Astrocyte (in vitro differentiated cells and primary cell): ENCODE measurements at regions not wholly inside any gene's neighbourhood (a gene's known extent, or its start where the extent isn't known, plus 50 kb on each side); places are given as distances from the start of the nearest gene placed in this dataset.

Source experiments
- DNase-seq: peaks from one replicate; pipeline ENCODE4 v3.0.0-alpha.2; 2010; ENCODE audit warnings: low read depth
- FAIRE-seq: peaks from 2 replicates; lab custom pipeline; 2011; peaks lifted over from hg19 to GRCh38; lab: Jason Lieb, UNC
- H2AFZ ChIP-seq: 2 replicates; pipeline ENCODE4 v1.6.0; 2012; ENCODE audit warnings: low read depth, low read length, inconsistent platforms
- H3K27ac ChIP-seq: 2 replicates; pipeline ENCODE4 v1.5.1; 2011; ENCODE audit warnings: low read depth, low read length, inconsistent platforms
- H3K27me3 ChIP-seq: 2 replicates; pipeline ENCODE4 v1.6.0; 2011; ENCODE audit warnings: low read length, inconsistent platforms; ENCODE audit not compliant: insufficient read depth
- H3K36me3 ChIP-seq: 2 replicates; pipeline ENCODE4 v1.5.1; 2011; ENCODE audit warnings: low read length, inconsistent platforms; ENCODE audit not compliant: insufficient read depth
- H3K4me1 ChIP-seq: 2 replicates; pipeline ENCODE4 v1.5.1; 2011; ENCODE audit warnings: low read length, inconsistent platforms; ENCODE audit not compliant: insufficient read depth
- H3K4me2 ChIP-seq: 2 replicates; pipeline ENCODE4 v1.6.0; 2012; ENCODE audit warnings: low read length, inconsistent platforms
- H3K4me3 ChIP-seq: 2 replicates; pipeline ENCODE4 v1.5.1; 2011; ENCODE audit warnings: low read depth, mild to moderate bottlenecking, low read length, inconsistent platforms; ENCODE audit not compliant: insufficient read depth
- H3K79me2 ChIP-seq: 2 replicates; pipeline ENCODE4 v1.6.0; 2012; ENCODE audit warnings: mild to moderate bottlenecking, low read length, inconsistent platforms; ENCODE audit not compliant: insufficient read depth
- H3K9ac ChIP-seq: 2 replicates; pipeline ENCODE4 v1.6.0; 2012; ENCODE audit warnings: mild to moderate bottlenecking, low read length, inconsistent platforms
- H3K9me3 ChIP-seq: 2 replicates; pipeline ENCODE4 v1.5.1; 2012; ENCODE audit warnings: low read depth, mild to moderate bottlenecking, low read length, inconsistent platforms; ENCODE audit not compliant: insufficient read depth
- H4K20me1 ChIP-seq: 2 replicates; pipeline ENCODE4 v1.6.0; 2012; ENCODE audit warnings: low read length, inconsistent platforms; ENCODE audit not compliant: insufficient read depth
- H3K27ac Mint-ChIP-seq: one replicate; pipeline ENCODE4 v1.8.0; 2021; ENCODE audit warnings: mild to moderate bottlenecking, mixed read lengths; ENCODE audit not compliant: unreplicated experiment
- H3K27me3 Mint-ChIP-seq: one replicate; pipeline ENCODE4 v1.8.0; 2021; ENCODE audit warnings: low read depth, mixed read lengths; ENCODE audit not compliant: unreplicated experiment
- H3K36me3 Mint-ChIP-seq: one replicate; pipeline ENCODE4 v1.8.0; 2021; ENCODE audit warnings: low read depth, mixed read lengths; ENCODE audit not compliant: unreplicated experiment
- H3K4me1 Mint-ChIP-seq: one replicate; pipeline ENCODE4 v1.8.0; 2021; ENCODE audit warnings: low read depth, mixed read lengths; ENCODE audit not compliant: unreplicated experiment
- H3K4me3 Mint-ChIP-seq: one replicate; pipeline ENCODE4 v1.8.0; 2021; ENCODE audit warnings: mild to moderate bottlenecking, moderate library complexity, mixed read lengths; ENCODE audit not compliant: unreplicated experiment
- H3K9me3 Mint-ChIP-seq: one replicate; pipeline ENCODE4 v1.8.0; 2021; ENCODE audit warnings: mild to moderate bottlenecking, mixed read lengths; ENCODE audit not compliant: unreplicated experiment
- EZH2 ChIP-seq: IDR thresholded peaks from 2 replicates; pipeline ENCODE4 v1.6.1; 2012; ENCODE audit warnings: mild to moderate bottlenecking, low read length, inconsistent platforms; ENCODE audit not compliant: insufficient read depth
- TF ChIP-seq, protein P1 (sequence below): IDR thresholded peaks from 2 replicates; pipeline ENCODE4 v1.5.1; 2011; ENCODE audit warnings: low read depth, mild to moderate bottlenecking, inconsistent platforms, low read length, moderate library complexity; ENCODE audit not compliant: insufficient read depth

DNA sequence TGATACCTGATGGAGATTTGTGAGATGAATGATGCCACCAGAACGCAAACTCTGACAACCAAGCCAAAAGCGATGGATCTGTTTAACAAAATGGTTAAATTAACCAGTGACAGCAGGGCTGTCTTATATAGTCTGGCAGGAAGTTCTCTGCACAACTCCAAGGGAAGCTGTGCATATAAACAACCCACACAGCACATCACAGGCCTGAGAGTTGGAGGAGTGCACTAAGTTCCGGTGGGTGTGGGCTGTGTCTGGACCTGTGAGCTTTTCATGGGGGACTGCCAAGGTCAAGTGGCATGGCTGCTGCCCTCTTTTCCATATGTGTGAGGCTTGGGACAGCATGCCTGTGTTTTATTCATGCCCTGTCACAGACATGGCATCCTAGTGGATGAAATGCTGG is 414.6 kb upstream of the TRIB2 start:
- H3K9me3 Mint-ChIP-seq: peaks cover 3% of the 10 kb centered on the region
- H3K4me1 ChIP-seq: peaks cover 9% of the 10 kb centered on the region

DNA sequence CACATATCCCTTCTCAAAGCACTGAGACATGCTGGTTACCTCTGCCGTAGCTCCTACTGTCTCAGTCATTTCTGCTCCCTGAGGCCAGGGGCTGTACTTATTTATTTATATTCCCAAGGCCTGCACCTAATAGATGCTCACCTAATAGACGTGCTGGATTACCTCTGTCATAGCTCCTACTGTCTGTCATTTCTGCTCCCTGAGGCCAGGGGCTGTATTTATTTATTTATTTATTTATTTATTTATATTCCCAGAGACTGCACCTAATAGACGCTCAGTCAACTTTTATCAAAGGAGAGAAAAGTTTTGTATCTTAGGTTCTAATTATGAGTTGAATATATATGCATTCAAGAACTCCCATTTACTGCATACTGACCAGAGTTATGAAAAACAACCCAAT is 414.0 kb upstream of the TRIB2 start:
- no peak overlapping the region for H3K27ac Mint-ChIP-seq
- H3K4me3 ChIP-seq: no peak overlapping the region
- no peak for DNase-seq
- H3K36me3 Mint-ChIP-seq: no peaks in the 10 kb centered on the region
- H2AFZ ChIP-seq: no peak overlapping the region
- no peaks in the 10 kb centered on the region for H3K36me3 ChIP-seq
- peaks cover 3% of the 10 kb centered on the region for H3K27me3 Mint-ChIP-seq
- H3K27me3 ChIP-seq: peaks cover 19% of the 10 kb centered on the region
- H3K79me2 ChIP-seq: no peaks in the 10 kb centered on the region
- peaks cover 11% of the 10 kb centered on the region for H3K4me1 Mint-ChIP-seq
- no peak overlapping the region for H3K4me3 Mint-ChIP-seq
- peaks cover 9% of the 10 kb centered on the region for H3K4me1 ChIP-seq
- H3K4me2 ChIP-seq: no peak overlapping the region
- no peaks in the 10 kb centered on the region for H4K20me1 ChIP-seq
- no peak overlapping the region for H3K27ac ChIP-seq
- no peak for FAIRE-seq
- H3K9me3 ChIP-seq: peaks cover 5% of the 10 kb centered on the region
- H3K9me3 Mint-ChIP-seq: peaks cover 2% of the 10 kb centered on the region
- no peak overlapping the region for H3K9ac ChIP-seq
- no peak for TF ChIP-seq EZH2
- TF ChIP-seq, protein P1, sequence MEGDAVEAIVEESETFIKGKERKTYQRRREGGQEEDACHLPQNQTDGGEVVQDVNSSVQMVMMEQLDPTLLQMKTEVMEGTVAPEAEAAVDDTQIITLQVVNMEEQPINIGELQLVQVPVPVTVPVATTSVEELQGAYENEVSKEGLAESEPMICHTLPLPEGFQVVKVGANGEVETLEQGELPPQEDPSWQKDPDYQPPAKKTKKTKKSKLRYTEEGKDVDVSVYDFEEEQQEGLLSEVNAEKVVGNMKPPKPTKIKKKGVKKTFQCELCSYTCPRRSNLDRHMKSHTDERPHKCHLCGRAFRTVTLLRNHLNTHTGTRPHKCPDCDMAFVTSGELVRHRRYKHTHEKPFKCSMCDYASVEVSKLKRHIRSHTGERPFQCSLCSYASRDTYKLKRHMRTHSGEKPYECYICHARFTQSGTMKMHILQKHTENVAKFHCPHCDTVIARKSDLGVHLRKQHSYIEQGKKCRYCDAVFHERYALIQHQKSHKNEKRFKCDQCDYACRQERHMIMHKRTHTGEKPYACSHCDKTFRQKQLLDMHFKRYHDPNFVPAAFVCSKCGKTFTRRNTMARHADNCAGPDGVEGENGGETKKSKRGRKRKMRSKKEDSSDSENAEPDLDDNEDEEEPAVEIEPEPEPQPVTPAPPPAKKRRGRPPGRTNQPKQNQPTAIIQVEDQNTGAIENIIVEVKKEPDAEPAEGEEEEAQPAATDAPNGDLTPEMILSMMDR: no peak

More for the DNA sequence above, 414.6 kb upstream of the TRIB2 start:
- Histone ChIP-seq H3K27ac (no peak overlapping the region), H3K9me3 (peaks cover 5% of the 10 kb centered on the region), H3K79me2 (no peaks in the 10 kb centered on the region), H3K36me3 (no peaks in the 10 kb centered on the region), H3K27me3 (peaks cover 19% of the 10 kb centered on the region), H4K20me1 (no peaks in the 10 kb centered on the region), H3K4me3 (no peak overlapping the region), H3K9ac (no peak overlapping the region), H3K4me2 (no peak overlapping the region), H2AFZ (no peak overlapping the region)
- Mint-ChIP-seq H3K27me3 (peaks cover 3% of the 10 kb centered on the region), H3K4me1 (peaks cover 11% of the 10 kb centered on the region), H3K4me3 (no peak overlapping the region), H3K27ac (no peak overlapping the region), H3K36me3 (no peaks in the 10 kb centered on the region)
- TF ChIP-seq, protein P1: no peak
- no peak for TF ChIP-seq EZH2
- no peak for DNase-seq
- no peak for FAIRE-seq

- H2AFZ ChIP-seq: no peak overlapping the region
- H3K36me3 Mint-ChIP-seq: no peaks in the 10 kb centered on the region
- H3K4me1 ChIP-seq: peaks cover 9% of the 10 kb centered on the region
- no peaks in the 10 kb centered on the region for H3K36me3 ChIP-seq
- no peaks in the 10 kb centered on the region for H4K20me1 ChIP-seq
- peaks cover 2% of the 10 kb centered on the region for H3K9me3 Mint-ChIP-seq
- peaks cover 11% of the 10 kb centered on the region for H3K4me1 Mint-ChIP-seq
- no peak overlapping the region for H3K4me3 Mint-ChIP-seq
- H3K9me3 ChIP-seq: peaks cover 5% of the 10 kb centered on the region
- peaks cover 19% of the 10 kb centered on the region for H3K27me3 ChIP-seq
- FAIRE-seq (peak; percentile 29), DNase-seq (peak; percentile 94)
- no peak overlapping the region for H3K27ac ChIP-seq
- peak overlapping the region; percentile 26 for H3K4me2 ChIP-seq
- H3K9ac ChIP-seq: no peak overlapping the region
- no peak overlapping the region for H3K27ac Mint-ChIP-seq
- H3K79me2 ChIP-seq: no peaks in the 10 kb centered on the region
- H3K4me3 ChIP-seq: no peak overlapping the region
- H3K27me3 Mint-ChIP-seq: peaks cover 3% of the 10 kb centered on the region
- TF ChIP-seq, protein P1: no peak
- TF ChIP-seq EZH2: no peak
Measured at GRCh38 chr2:12303181-12304030, 413.3 kb upstream of the TRIB2 start.
